Fibroblast of lung (primary cell): ENCODE measurements at regions not wholly inside any gene's neighbourhood (a gene's known extent, or its start where the extent isn't known, plus 50 kb on each side); places are given as distances from the start of the nearest gene placed in this dataset.

Source experiments
- EZH2 ChIP-seq: IDR thresholded peaks from 2 replicates; pipeline ENCODE4 v1.5.1; 2012; ENCODE audit warnings: low read length, control low read depth, mild to moderate bottlenecking; ENCODE audit errors: missing control alignments
- TF ChIP-seq, protein P1 (sequence below), 2 donors: IDR thresholded peaks in 1 of 2; conservative IDR thresholded peaks in 1 of 2; 1 replicate in 1 of 2; 2 replicates in 1 of 2; pipeline ENCODE4 v1.5.1; 2011 to 2012; ENCODE audit warnings: low read length in 2 of 2, control low read depth in 1 of 2, inconsistent platforms in 1 of 2, low read depth in 1 of 2, mild to moderate bottlenecking in 1 of 2

DNA sequence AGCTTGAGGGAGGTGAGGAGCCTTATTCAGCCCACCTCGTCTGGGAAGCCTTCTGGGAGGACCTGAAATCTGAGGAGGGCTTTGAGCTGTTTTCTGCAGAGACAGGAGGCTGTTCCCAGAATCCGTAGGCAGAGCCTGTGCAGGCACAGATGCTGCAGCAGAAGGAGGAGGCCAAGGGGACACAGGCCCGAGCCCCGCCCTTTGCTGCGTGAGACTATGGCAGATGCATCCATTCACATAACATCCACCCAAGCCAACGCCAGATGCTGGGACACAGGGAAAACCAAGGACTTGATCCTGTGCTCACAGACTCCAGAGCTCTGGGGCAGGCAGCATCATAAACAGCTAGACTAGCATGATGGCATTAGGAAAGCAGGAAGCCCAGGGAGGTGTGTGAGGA is 98.2 kb downstream of the KCNF1 start:
- TF ChIP-seq, protein P1, sequence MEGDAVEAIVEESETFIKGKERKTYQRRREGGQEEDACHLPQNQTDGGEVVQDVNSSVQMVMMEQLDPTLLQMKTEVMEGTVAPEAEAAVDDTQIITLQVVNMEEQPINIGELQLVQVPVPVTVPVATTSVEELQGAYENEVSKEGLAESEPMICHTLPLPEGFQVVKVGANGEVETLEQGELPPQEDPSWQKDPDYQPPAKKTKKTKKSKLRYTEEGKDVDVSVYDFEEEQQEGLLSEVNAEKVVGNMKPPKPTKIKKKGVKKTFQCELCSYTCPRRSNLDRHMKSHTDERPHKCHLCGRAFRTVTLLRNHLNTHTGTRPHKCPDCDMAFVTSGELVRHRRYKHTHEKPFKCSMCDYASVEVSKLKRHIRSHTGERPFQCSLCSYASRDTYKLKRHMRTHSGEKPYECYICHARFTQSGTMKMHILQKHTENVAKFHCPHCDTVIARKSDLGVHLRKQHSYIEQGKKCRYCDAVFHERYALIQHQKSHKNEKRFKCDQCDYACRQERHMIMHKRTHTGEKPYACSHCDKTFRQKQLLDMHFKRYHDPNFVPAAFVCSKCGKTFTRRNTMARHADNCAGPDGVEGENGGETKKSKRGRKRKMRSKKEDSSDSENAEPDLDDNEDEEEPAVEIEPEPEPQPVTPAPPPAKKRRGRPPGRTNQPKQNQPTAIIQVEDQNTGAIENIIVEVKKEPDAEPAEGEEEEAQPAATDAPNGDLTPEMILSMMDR (conservative IDR thresholded peaks at IDR 0.05 in 1 of 2, IDR thresholded peaks at IDR 0.05 in 1 of 2; ENCODE audit: low read depth in 1 of 2, low read length in 2 of 2) = no peak
- TF ChIP-seq EZH2 = no peak
